K562 (cell line): ENCODE measurements at regions not wholly inside any gene's neighbourhood (a gene's known extent, or its start where the extent isn't known, plus 50 kb on each side); places are given as distances from the start of the nearest gene placed in this dataset.

ENCODE experiments used
- ARNT ChIP-seq, 2 experiments: fragments of 450-650 bp; IDR thresholded peaks; 2 replicates each; pipeline ENCODE4 v1.6.1; 2016; ENCODE audit warnings: mild to moderate bottlenecking in 1 of 2
- HCFC1 ChIP-seq: IDR thresholded peaks from 2 replicates; pipeline ENCODE4 v1.6.1; 2012; ENCODE audit warnings: low read depth, low read length, improper control_type of control experiment
- HNRNPH1 ChIP-seq: fragments of 200-400 bp; formaldehyde crosslinking; optimal IDR thresholded peaks from 2 replicates; pipeline ENCODE3; 2017; ENCODE audit warnings: low read depth, mild to moderate bottlenecking, low read length, moderate library complexity
- MAZ ChIP-seq, 2 experiments: fragments of 450-650 bp in 1 of 2; sonication (generic) in 1 of 2; formaldehyde crosslinking; IDR thresholded peaks in 1 of 2; conservative IDR thresholded peaks in 1 of 2; 2 replicates each; pipeline versions ENCODE4 v1.4.0 to v1.5.0; 2020; ENCODE audit warnings: mild to moderate bottlenecking in 1 of 2, missing genetic modification reagents in 1 of 2
- NR2F6 ChIP-seq: fragments of 450-650 bp; formaldehyde crosslinking; IDR thresholded peaks from 2 replicates; pipeline ENCODE4 v1.4.0; 2020; ENCODE audit warnings: mild to moderate bottlenecking
- SMARCE1 ChIP-seq: fragments of 450-650 bp; IDR thresholded peaks from 2 replicates; pipeline ENCODE4 v1.7.1; 2016; ENCODE audit warnings: mild to moderate bottlenecking
- SRF ChIP-seq, 2 experiments: fragments of 250-450, 450-650 bp in 1 of 2; sonication (Bioruptor Pico) in 1 of 2; sonication (generic) in 1 of 2; formaldehyde crosslinking; IDR thresholded peaks; 2 replicates each; pipeline versions ENCODE4 v1.5.0 to v1.5.1; 2020 to 2022; ENCODE audit warnings: mild to moderate bottlenecking in 1 of 2, missing genetic modification reagents in 1 of 2
- ZNF318 ChIP-seq, 2 experiments: fragments of 450-650 bp; IDR thresholded peaks; 2 replicates each; pipeline ENCODE4 v1.6.1; 2016; ENCODE audit warnings: mild to moderate bottlenecking in 2 of 2, borderline replicate concordance in 1 of 2, low read depth in 1 of 2, moderate library complexity in 1 of 2
- TF ChIP-seq, protein P1 (sequence below): IDR thresholded peaks from 2 replicates; pipeline ENCODE4 v1.6.1; 2014; ENCODE audit warnings: antibody characterized with exemption
- TF ChIP-seq, protein P2 (sequence below): sonication (generic); formaldehyde crosslinking; IDR thresholded peaks from 2 replicates; pipeline ENCODE4 v1.4.0; 2020; ENCODE audit warnings: mild to moderate bottlenecking, missing genetic modification reagents
- TF ChIP-seq, protein P3 (sequence below), 3 experiments: IDR thresholded peaks in 2 of 3; conservative IDR thresholded peaks in 1 of 3; 2 replicates each; pipeline ENCODE4 v1.5.1; 2011 to 2012; ENCODE audit warnings: low read length in 3 of 3, mild to moderate bottlenecking in 3 of 3, control low read depth in 2 of 3, improper control_type of control experiment in 1 of 3, inconsistent platforms in 1 of 3, low read depth in 1 of 3, mixed read lengths in 1 of 3, moderate library complexity in 1 of 3; ENCODE audit not compliant: insufficient read depth in 2 of 3
- TF ChIP-seq, protein P4 (sequence below): fragments of 450-650 bp; formaldehyde crosslinking; IDR thresholded peaks from 2 replicates; pipeline ENCODE4 v1.4.0; 2022; ENCODE audit warnings: missing genetic modification characterization

DNA sequence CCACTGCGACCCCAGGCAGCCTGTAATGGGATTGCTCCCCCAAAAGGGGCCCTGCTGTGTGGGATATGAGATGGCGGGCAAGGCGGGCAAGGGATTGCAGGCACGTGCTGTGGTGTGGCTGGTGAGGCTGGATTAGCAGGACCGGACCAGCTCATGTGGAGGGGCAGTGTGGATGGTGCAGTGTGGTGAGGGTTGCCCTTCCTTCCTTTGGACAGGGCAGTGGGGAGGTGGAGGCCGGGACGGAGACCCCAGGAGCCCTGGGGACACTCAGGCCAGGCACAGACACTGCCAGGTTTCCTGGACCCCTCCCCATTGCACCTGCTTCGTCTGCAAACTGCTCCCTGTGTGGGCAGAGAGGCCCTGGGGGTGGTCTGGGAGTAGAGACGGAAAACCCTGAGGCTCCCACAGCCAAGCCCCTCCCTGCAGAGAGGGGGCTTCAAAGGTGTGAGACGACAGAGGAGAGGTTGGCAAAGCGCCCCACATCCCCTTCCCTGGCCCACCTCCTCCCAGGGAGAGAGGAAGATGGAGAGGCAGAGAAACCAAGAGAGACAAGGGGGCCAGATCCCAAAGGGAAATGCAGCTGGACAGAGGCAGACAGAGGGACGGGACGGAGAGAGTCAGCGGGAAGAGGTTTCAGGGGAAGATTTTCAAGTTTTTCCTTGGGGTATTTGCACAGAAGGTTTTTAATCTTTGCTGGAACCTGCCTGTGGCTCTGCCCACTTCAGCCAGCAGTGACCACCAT lies 89.2 kb downstream of the MICALL2 start:
- TF ChIP-seq, protein P1, sequence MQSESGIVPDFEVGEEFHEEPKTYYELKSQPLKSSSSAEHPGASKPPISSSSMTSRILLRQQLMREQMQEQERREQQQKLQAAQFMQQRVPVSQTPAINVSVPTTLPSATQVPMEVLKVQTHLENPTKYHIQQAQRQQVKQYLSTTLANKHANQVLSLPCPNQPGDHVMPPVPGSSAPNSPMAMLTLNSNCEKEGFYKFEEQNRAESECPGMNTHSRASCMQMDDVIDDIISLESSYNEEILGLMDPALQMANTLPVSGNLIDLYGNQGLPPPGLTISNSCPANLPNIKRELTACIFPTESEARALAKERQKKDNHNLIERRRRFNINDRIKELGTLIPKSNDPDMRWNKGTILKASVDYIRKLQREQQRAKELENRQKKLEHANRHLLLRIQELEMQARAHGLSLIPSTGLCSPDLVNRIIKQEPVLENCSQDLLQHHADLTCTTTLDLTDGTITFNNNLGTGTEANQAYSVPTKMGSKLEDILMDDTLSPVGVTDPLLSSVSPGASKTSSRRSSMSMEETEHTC: no peak
- no peak for TF ChIP-seq SMARCE1
- TF ChIP-seq, protein P2, sequence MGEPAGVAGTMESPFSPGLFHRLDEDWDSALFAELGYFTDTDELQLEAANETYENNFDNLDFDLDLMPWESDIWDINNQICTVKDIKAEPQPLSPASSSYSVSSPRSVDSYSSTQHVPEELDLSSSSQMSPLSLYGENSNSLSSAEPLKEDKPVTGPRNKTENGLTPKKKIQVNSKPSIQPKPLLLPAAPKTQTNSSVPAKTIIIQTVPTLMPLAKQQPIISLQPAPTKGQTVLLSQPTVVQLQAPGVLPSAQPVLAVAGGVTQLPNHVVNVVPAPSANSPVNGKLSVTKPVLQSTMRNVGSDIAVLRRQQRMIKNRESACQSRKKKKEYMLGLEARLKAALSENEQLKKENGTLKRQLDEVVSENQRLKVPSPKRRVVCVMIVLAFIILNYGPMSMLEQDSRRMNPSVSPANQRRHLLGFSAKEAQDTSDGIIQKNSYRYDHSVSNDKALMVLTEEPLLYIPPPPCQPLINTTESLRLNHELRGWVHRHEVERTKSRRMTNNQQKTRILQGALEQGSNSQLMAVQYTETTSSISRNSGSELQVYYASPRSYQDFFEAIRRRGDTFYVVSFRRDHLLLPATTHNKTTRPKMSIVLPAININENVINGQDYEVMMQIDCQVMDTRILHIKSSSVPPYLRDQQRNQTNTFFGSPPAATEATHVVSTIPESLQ (CRISPR knock-in tag): no peak
- TF ChIP-seq, protein P3, sequence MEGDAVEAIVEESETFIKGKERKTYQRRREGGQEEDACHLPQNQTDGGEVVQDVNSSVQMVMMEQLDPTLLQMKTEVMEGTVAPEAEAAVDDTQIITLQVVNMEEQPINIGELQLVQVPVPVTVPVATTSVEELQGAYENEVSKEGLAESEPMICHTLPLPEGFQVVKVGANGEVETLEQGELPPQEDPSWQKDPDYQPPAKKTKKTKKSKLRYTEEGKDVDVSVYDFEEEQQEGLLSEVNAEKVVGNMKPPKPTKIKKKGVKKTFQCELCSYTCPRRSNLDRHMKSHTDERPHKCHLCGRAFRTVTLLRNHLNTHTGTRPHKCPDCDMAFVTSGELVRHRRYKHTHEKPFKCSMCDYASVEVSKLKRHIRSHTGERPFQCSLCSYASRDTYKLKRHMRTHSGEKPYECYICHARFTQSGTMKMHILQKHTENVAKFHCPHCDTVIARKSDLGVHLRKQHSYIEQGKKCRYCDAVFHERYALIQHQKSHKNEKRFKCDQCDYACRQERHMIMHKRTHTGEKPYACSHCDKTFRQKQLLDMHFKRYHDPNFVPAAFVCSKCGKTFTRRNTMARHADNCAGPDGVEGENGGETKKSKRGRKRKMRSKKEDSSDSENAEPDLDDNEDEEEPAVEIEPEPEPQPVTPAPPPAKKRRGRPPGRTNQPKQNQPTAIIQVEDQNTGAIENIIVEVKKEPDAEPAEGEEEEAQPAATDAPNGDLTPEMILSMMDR (IDR thresholded peaks at IDR 0.05 in 2 of 3, conservative IDR thresholded peaks at IDR 0.05 in 1 of 3; ENCODE audit: insufficient read depth in 2 of 3, low read depth in 1 of 3, low read length in 3 of 3): no peak
- TF ChIP-seq HNRNPH1: no peak
- no peak for TF ChIP-seq ZNF318 (IDR thresholded peaks at IDR 0.05; ENCODE audit: borderline replicate concordance in 1 of 2, low read depth in 1 of 2)
- no peak for TF ChIP-seq SRF (CRISPR knock-in tag; IDR thresholded peaks at IDR 0.05)
- TF ChIP-seq MAZ (CRISPR knock-in tag; conservative IDR thresholded peaks at IDR 0.05 in 1 of 2, IDR thresholded peaks at IDR 0.05 in 1 of 2): no peak
- TF ChIP-seq, protein P4, sequence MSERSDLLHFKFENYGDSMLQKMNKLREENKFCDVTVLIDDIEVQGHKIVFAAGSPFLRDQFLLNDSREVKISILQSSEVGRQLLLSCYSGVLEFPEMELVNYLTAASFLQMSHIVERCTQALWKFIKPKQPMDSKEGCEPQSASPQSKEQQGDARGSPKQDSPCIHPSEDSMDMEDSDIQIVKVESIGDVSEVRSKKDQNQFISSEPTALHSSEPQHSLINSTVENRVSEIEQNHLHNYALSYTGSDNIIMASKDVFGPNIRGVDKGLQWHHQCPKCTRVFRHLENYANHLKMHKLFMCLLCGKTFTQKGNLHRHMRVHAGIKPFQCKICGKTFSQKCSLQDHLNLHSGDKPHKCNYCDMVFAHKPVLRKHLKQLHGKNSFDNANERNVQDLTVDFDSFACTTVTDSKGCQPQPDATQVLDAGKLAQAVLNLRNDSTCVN (CRISPR knock-in tag): no peak
- no peak for TF ChIP-seq ARNT (IDR thresholded peaks at IDR 0.05)
- TF ChIP-seq NR2F6 (CRISPR knock-in tag): no peak
- no peak for TF ChIP-seq HCFC1
